ENCODE measurements at regions not wholly inside any gene's neighbourhood (a gene's known extent, or its start where the extent isn't known, plus 50 kb on each side); places are given as distances from the start of the nearest gene placed in this dataset.

DNA sequence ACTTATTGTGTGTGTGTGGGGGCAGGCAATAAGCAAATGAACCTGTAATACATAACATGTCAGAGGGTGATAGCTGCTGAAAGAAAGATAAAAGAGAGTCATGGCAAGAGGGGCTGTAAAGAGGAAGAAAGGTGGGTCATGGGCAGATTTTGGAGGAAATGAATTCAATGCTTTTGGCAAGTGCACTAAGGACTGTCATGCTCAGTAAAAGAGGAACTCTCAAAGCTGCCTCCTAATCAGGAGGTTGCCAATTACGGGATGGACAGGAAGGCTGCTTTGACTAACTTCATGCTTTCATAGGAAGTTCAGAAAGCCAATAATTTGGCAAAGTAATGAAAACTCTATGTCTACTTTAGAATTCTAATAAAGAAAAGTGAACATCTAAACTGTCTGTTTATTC lies 401.2 kb downstream of the SH2D4B start:
- no peak overlapping the region for H3K23ac ChIP-seq (ENCODE audit: insufficient read length)
- H3K79me1 ChIP-seq (ENCODE audit: low read depth, low read length), result no peaks in the 10 kb centered on the region
- no peak overlapping the region for H3K18ac ChIP-seq (ENCODE audit: extremely low read depth, low read length)
- TF ChIP-seq BCL11A (IDR thresholded peaks at IDR 0.05; ENCODE audit: low read depth in 2 of 2, low read length in 2 of 2) (no peak), EZH2 (IDR thresholded peaks at IDR 0.05; ENCODE audit: low read depth, low read length, severe bottlenecking) (no peak), CTBP2 (IDR thresholded peaks at IDR 0.05; ENCODE audit: borderline replicate concordance, insufficient read depth, insufficient read length, low read length) (no peak), GABPA (IDR thresholded peaks at IDR 0.05; ENCODE audit: borderline replicate concordance, insufficient read depth, low read length) (no peak), CBX5 (IDR thresholded peaks at IDR 0.05; ENCODE audit: low read depth, low read length) (no peak), TCF12 (IDR thresholded peaks at IDR 0.05; ENCODE audit: low read depth, low read length) (no peak), FOSL1 (IDR thresholded peaks at IDR 0.05; ENCODE audit: insufficient read depth, low read depth, low read length) (no peak), CREB1 (IDR thresholded peaks at IDR 0.05) (no peak), GTF2F1 (IDR thresholded peaks at IDR 0.05; ENCODE audit: borderline replicate concordance, low read depth, low read length) (no peak)
- ChIA-PET CTCF (ENCODE audit: partially characterized antibody) (interaction anchor here (1.5 kb wide), 1 partner anchor 14 kb away, joined by 5 read pairs; no protein-coding TSS in a partner anchor), POLR2A (ENCODE audit: partially characterized antibody) (no interaction called here)
- peaks cover 0 to 1% (median 0%) of the 10 kb centered on the region in 4 experiments; a peak in 1 of 7 replicates for H3K27me3 ChIP-seq (replicated peaks in 1 of 4; ENCODE audit: control insufficient read depth in 3 of 4, extremely low read depth in 1 of 4, insufficient read depth in 3 of 4, low read length in 3 of 4)
- H2AFZ ChIP-seq (ENCODE audit: low read length), result peak overlapping the region; percentile 84
- no peaks in the 10 kb centered on the region for H3K79me2 ChIP-seq (ENCODE audit: control insufficient read depth in 1 of 2, insufficient read depth in 2 of 2, low read length in 2 of 2)
- DNase-seq (ENCODE audit: low read depth in 1 of 2, low spot score in 2 of 2), result no peak
- no peak overlapping the region for H4K8ac ChIP-seq (ENCODE audit: extremely low read depth, insufficient read depth, low read length)
- H4K5ac ChIP-seq (ENCODE audit: insufficient read length, low read depth, low read length), result no peak overlapping the region
- no peak overlapping the region for H2BK5ac ChIP-seq (ENCODE audit: low read depth, low read length)
- no peak overlapping the region for H2AK5ac ChIP-seq (ENCODE audit: low read depth, low read length)
- H2BK12ac ChIP-seq (ENCODE audit: low read depth, low read length), result no peak overlapping the region
- no peaks in the 10 kb centered on the region for H4K20me1 ChIP-seq (replicated peaks in 1 of 2; ENCODE audit: control insufficient read depth in 1 of 2, insufficient read depth in 2 of 2, low read length in 2 of 2)
- no peaks in the 10 kb centered on the region for H3K9me3 ChIP-seq (ENCODE audit: insufficient read depth in 2 of 2, low read depth in 1 of 2, low read length in 1 of 2)
- no peaks in the 10 kb centered on the region for H3K36me3 ChIP-seq (ENCODE audit: control insufficient read depth in 2 of 4, insufficient read depth in 4 of 4, low read length in 3 of 4)
- H3K4me3 ChIP-seq (ENCODE audit: extremely low read depth in 1 of 4, insufficient read depth in 2 of 4, low read depth in 3 of 4, low read length in 4 of 4), result no peak overlapping the region
- no peak for FAIRE-seq
- no peaks in the 10 kb centered on the region for H3K23me2 ChIP-seq (ENCODE audit: low read depth, low read length)
- H2BK120ac ChIP-seq (replicated peaks; ENCODE audit: low read depth, low read length), result no peak overlapping the region
- H3K56ac ChIP-seq (replicated peaks; ENCODE audit: insufficient read length, low read depth, low read length), result no peak overlapping the region
- H3K9ac ChIP-seq (replicated peaks in 1 of 4; ENCODE audit: extremely low read depth in 1 of 4, low read depth in 3 of 4, low read length in 3 of 4), result no peak overlapping the region
- no peak overlapping the region for H2BK15ac ChIP-seq (ENCODE audit: low read length)
- H3K4me2 ChIP-seq (ENCODE audit: insufficient read depth in 1 of 2, low read depth in 2 of 2, low read length in 2 of 2), result no peak overlapping the region
- no peak overlapping the region for H3K27ac ChIP-seq (ENCODE audit: low read depth, low read length)
- H3K4ac ChIP-seq (replicated peaks; ENCODE audit: insufficient read length, low read depth, low read length), result no peak overlapping the region
- H3K4me1 ChIP-seq (replicated peaks in 1 of 4; ENCODE audit: control insufficient read depth in 3 of 4, insufficient read depth in 4 of 4, low read length in 3 of 4), result no peaks in the 10 kb centered on the region
- H2BK20ac ChIP-seq (ENCODE audit: low read length), result no peak overlapping the region
- no peak overlapping the region for H3K14ac ChIP-seq (ENCODE audit: insufficient read length)
- H4K91ac ChIP-seq (replicated peaks; ENCODE audit: insufficient read length, low read length), result no peak overlapping the region
- 96% methylated on average over 1 of the region's 1 CpG; no CpG with 5 or more reads in 1 of the 2 experiments for WGBS, 2 experiments (ENCODE audit: extremely low coverage in 1 of 2, insufficient coverage in 1 of 2, insufficient read length in 1 of 2, insufficient replicate concordance in 2 of 2, low coverage in 1 of 2, low lambda C conversion rate in 2 of 2, missing lambda C conversion rate in 1 of 2)
